ENCODE measurements at regions not wholly inside any gene's neighbourhood (a gene's known extent, or its start where the extent isn't known, plus 50 kb on each side); places are given as distances from the start of the nearest gene placed in this dataset.

- no peaks in the 10 kb centered on the region for H3K9me3 ChIP-seq (replicated peaks; ENCODE audit: control insufficient read depth, low read depth, low read length)
- H3K4me1 ChIP-seq (ENCODE audit: control insufficient read depth, insufficient read depth, low read length) = no peaks in the 10 kb centered on the region
- WGBS (ENCODE audit: insufficient coverage) = 86% methylated on average over 10 of the region's 18 CpGs
- DNase-seq = no peak
- no peak overlapping the region for H3K27ac ChIP-seq (ENCODE audit: low read length)
- H3K36me3 ChIP-seq (ENCODE audit: control insufficient read depth, insufficient read depth, low read length) = no peaks in the 10 kb centered on the region
- H3K4me3 ChIP-seq (ENCODE audit: low read length) = no peak overlapping the region
- peaks cover 27% of the 10 kb centered on the region for H3K27me3 ChIP-seq (ENCODE audit: control insufficient read depth, insufficient read depth, low read length)
Measured at GRCh38 chr17:79145548-79145947, 70.9 kb downstream of the ENGASE start.

GRCh38 chr17:79144133-79144532, 69.5 kb downstream of the ENGASE start:
- no peaks in the 10 kb centered on the region for H3K4me1 ChIP-seq (ENCODE audit: control insufficient read depth, insufficient read depth, low read length)
- peaks cover 36% of the 10 kb centered on the region for H3K27me3 ChIP-seq (ENCODE audit: control insufficient read depth, insufficient read depth, low read length)
- H3K36me3 ChIP-seq (ENCODE audit: control insufficient read depth, insufficient read depth, low read length) = no peaks in the 10 kb centered on the region
- no peak overlapping the region for H3K4me3 ChIP-seq (ENCODE audit: low read length)
- no peak overlapping the region for H3K27ac ChIP-seq (ENCODE audit: low read length)
- no peaks in the 10 kb centered on the region for H3K9me3 ChIP-seq (replicated peaks; ENCODE audit: control insufficient read depth, low read depth, low read length)
- 76% methylated on average over 7 of the region's 12 CpGs for WGBS (ENCODE audit: insufficient coverage)
- DNase-seq = no peak

GRCh38 chr17:79142375-79142774, 67.8 kb downstream of the ENGASE start:
- DNase-seq = no peak
- H3K4me3 ChIP-seq (ENCODE audit: low read length) = no peak overlapping the region
- WGBS (ENCODE audit: insufficient coverage) = 38% methylated on average over 7 of the region's 13 CpGs
- no peaks in the 10 kb centered on the region for H3K9me3 ChIP-seq (replicated peaks; ENCODE audit: control insufficient read depth, low read depth, low read length)
- no peak overlapping the region for H3K27ac ChIP-seq (ENCODE audit: low read length)
- H3K36me3 ChIP-seq (ENCODE audit: control insufficient read depth, insufficient read depth, low read length) = no peaks in the 10 kb centered on the region
- no peaks in the 10 kb centered on the region for H3K4me1 ChIP-seq (ENCODE audit: control insufficient read depth, insufficient read depth, low read length)
- peaks cover 41% of the 10 kb centered on the region for H3K27me3 ChIP-seq (ENCODE audit: control insufficient read depth, insufficient read depth, low read length)

GRCh38 chr17:79141578-79142355, 67.1 kb downstream of the ENGASE start:
- no peak for DNase-seq

GRCh38 chr17:79138826-79139225, 64.2 kb downstream of the ENGASE start:
- DNase-seq = no peak
- 93% methylated on average over 12 of the region's 12 CpGs for WGBS (ENCODE audit: insufficient coverage)
- H3K9me3 ChIP-seq (replicated peaks; ENCODE audit: control insufficient read depth, low read depth, low read length) = no peaks in the 10 kb centered on the region

More at GRCh38 chr17:79141578-79142355, 67.1 kb downstream of the ENGASE start:
- H3K27ac ChIP-seq (ENCODE audit: low read length) = no peak overlapping the region
- H3K9me3 ChIP-seq (replicated peaks; ENCODE audit: control insufficient read depth, low read depth, low read length) = no peaks in the 10 kb centered on the region
- 23% methylated on average over 11 of the region's 24 CpGs for WGBS (ENCODE audit: insufficient coverage)
- peaks cover 46% of the 10 kb centered on the region for H3K27me3 ChIP-seq (ENCODE audit: control insufficient read depth, insufficient read depth, low read length)
- H3K36me3 ChIP-seq (ENCODE audit: control insufficient read depth, insufficient read depth, low read length) = no peaks in the 10 kb centered on the region
- no peaks in the 10 kb centered on the region for H3K4me1 ChIP-seq (ENCODE audit: control insufficient read depth, insufficient read depth, low read length)
- H3K4me3 ChIP-seq (ENCODE audit: low read length) = no peak overlapping the region

GRCh38 chr17:79137789-79138165, 63.2 kb downstream of the ENGASE start:
- Histone ChIP-seq H3K27me3 (ENCODE audit: control insufficient read depth, insufficient read depth, low read length) (peaks cover 52% of the 10 kb centered on the region), H3K4me3 (ENCODE audit: low read length) (no peak overlapping the region), H3K9me3 (replicated peaks; ENCODE audit: control insufficient read depth, low read depth, low read length) (no peaks in the 10 kb centered on the region), H3K27ac (ENCODE audit: low read length) (no peak overlapping the region), H3K36me3 (ENCODE audit: control insufficient read depth, insufficient read depth, low read length) (no peaks in the 10 kb centered on the region), H3K4me1 (ENCODE audit: control insufficient read depth, insufficient read depth, low read length) (no peaks in the 10 kb centered on the region)
- DNase-seq = no peak
- 57% methylated on average over 22 of the region's 22 CpGs for WGBS (ENCODE audit: insufficient coverage)

More at GRCh38 chr17:79138826-79139225, 64.2 kb downstream of the ENGASE start:
- Histone ChIP-seq H3K4me1 (ENCODE audit: control insufficient read depth, insufficient read depth, low read length) (no peaks in the 10 kb centered on the region), H3K4me3 (ENCODE audit: low read length) (no peak overlapping the region), H3K27ac (ENCODE audit: low read length) (no peak overlapping the region), H3K27me3 (ENCODE audit: control insufficient read depth, insufficient read depth, low read length) (peaks cover 56% of the 10 kb centered on the region), H3K36me3 (ENCODE audit: control insufficient read depth, insufficient read depth, low read length) (no peaks in the 10 kb centered on the region)

GRCh38 chr17:79137015-79137788, 62.6 kb downstream of the ENGASE start:
- DNase-seq = no peak
- no peaks in the 10 kb centered on the region for H3K36me3 ChIP-seq (ENCODE audit: control insufficient read depth, insufficient read depth, low read length)
- no peaks in the 10 kb centered on the region for H3K4me1 ChIP-seq (ENCODE audit: control insufficient read depth, insufficient read depth, low read length)
- no peak overlapping the region for H3K4me3 ChIP-seq (ENCODE audit: low read length)
- H3K27me3 ChIP-seq (ENCODE audit: control insufficient read depth, insufficient read depth, low read length) = peaks cover 47% of the 10 kb centered on the region
- no peaks in the 10 kb centered on the region for H3K9me3 ChIP-seq (replicated peaks; ENCODE audit: control insufficient read depth, low read depth, low read length)
- WGBS (ENCODE audit: insufficient coverage) = 70% methylated on average over 15 of the region's 26 CpGs
- H3K27ac ChIP-seq (ENCODE audit: low read length) = no peak overlapping the region

GRCh38 chr17:79136596-79136995, 62.0 kb downstream of the ENGASE start:
- Histone ChIP-seq H3K27me3 (ENCODE audit: control insufficient read depth, insufficient read depth, low read length) (peaks cover 41% of the 10 kb centered on the region), H3K27ac (ENCODE audit: low read length) (no peak overlapping the region), H3K36me3 (ENCODE audit: control insufficient read depth, insufficient read depth, low read length) (no peaks in the 10 kb centered on the region), H3K9me3 (replicated peaks; ENCODE audit: control insufficient read depth, low read depth, low read length) (no peaks in the 10 kb centered on the region), H3K4me3 (ENCODE audit: low read length) (no peak overlapping the region), H3K4me1 (ENCODE audit: control insufficient read depth, insufficient read depth, low read length) (no peaks in the 10 kb centered on the region)
- 62% methylated on average over 10 of the region's 10 CpGs for WGBS (ENCODE audit: insufficient coverage)
- DNase-seq = no peak

All from muscle of leg (tissue), 3 donors.